NB4 (cell line): ENCODE measurements at regions not wholly inside any gene's neighbourhood (a gene's known extent, or its start where the extent isn't known, plus 50 kb on each side); places are given as distances from the start of the nearest gene placed in this dataset.

Experiments used
- MYC ChIP-seq: IDR thresholded peaks from 2 replicates; pipeline ENCODE4 v1.6.1; 2011; ENCODE audit warnings: low read depth, low read length
- TF ChIP-seq, protein P1 (sequence below): IDR thresholded peaks from one replicate; pipeline ENCODE4 v1.5.1; 2012; ENCODE audit warnings: low read depth, low read length

- TF ChIP-seq, protein P1, sequence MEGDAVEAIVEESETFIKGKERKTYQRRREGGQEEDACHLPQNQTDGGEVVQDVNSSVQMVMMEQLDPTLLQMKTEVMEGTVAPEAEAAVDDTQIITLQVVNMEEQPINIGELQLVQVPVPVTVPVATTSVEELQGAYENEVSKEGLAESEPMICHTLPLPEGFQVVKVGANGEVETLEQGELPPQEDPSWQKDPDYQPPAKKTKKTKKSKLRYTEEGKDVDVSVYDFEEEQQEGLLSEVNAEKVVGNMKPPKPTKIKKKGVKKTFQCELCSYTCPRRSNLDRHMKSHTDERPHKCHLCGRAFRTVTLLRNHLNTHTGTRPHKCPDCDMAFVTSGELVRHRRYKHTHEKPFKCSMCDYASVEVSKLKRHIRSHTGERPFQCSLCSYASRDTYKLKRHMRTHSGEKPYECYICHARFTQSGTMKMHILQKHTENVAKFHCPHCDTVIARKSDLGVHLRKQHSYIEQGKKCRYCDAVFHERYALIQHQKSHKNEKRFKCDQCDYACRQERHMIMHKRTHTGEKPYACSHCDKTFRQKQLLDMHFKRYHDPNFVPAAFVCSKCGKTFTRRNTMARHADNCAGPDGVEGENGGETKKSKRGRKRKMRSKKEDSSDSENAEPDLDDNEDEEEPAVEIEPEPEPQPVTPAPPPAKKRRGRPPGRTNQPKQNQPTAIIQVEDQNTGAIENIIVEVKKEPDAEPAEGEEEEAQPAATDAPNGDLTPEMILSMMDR, result no peak
- no peak for TF ChIP-seq MYC
Observed at GRCh38 chr19:32222556-32222955, 122.9 kb upstream of the ZNF507 start.
